ENCODE measurements at regions not wholly inside any gene's neighbourhood (a gene's known extent, or its start where the extent isn't known, plus 50 kb on each side); places are given as distances from the start of the nearest gene placed in this dataset.
A peak's percentile ranks its signal among the peaks of the same experiment; 100 is the strongest.

- Histone ChIP-seq H3K9me3 (ENCODE audit: control insufficient read depth, insufficient read depth, low read depth, low read length) (no peaks in the 10 kb centered on the region), H3K27ac (ENCODE audit: extremely low read depth, low read depth, low read length) (no peak overlapping the region), H3K4me1 (ENCODE audit: control insufficient read depth, insufficient read depth, low read length) (no peaks in the 10 kb centered on the region), H3K4me3 (ENCODE audit: low read depth, low read length) (no peak overlapping the region), H3K36me3 (ENCODE audit: control insufficient read depth in 2 of 2, insufficient read depth in 1 of 2, low read length in 2 of 2) (no peaks in the 10 kb centered on the region)
- TF ChIP-seq ZNF654 (tag by site-specific recombination; IDR thresholded peaks at IDR 0.05; ENCODE audit: low read depth) (peak; percentile 42), GLIS2 (tag by site-specific recombination; IDR thresholded peaks at IDR 0.05) (no peak), GFI1B (tag by site-specific recombination; IDR thresholded peaks at IDR 0.05) (no peak)
- ChIA-PET POLR2A (no interaction called here), CTCF (interaction anchor here (0.6 to 1.4 kb wide), 11 partner anchors 9 to 922 kb away, joined by 3 to 7 read pairs (median 3); no protein-coding TSS in a partner anchor)
These were observed 67.7 kb upstream of the SRSF6 start for GRCh38 chr20:43389839-43390626.

GRCh38 chr20:43389211-43389610, 68.5 kb upstream of the SRSF6 start:
- Histone ChIP-seq H3K4me1 (ENCODE audit: control insufficient read depth, insufficient read depth, low read length) (no peaks in the 10 kb centered on the region), H3K4me3 (ENCODE audit: low read depth, low read length) (no peak overlapping the region), H3K27ac (ENCODE audit: extremely low read depth, low read depth, low read length) (no peak overlapping the region), H3K36me3 (ENCODE audit: control insufficient read depth in 2 of 2, insufficient read depth in 1 of 2, low read length in 2 of 2) (no peaks in the 10 kb centered on the region), H3K9me3 (ENCODE audit: control insufficient read depth, insufficient read depth, low read depth, low read length) (no peaks in the 10 kb centered on the region)
- ChIA-PET CTCF (interaction anchor here (1.2 kb wide), 1 partner anchor 8 kb away, joined by 3 read pairs; no protein-coding TSS in a partner anchor), POLR2A (no interaction called here)
- TF ChIP-seq, protein P1, sequence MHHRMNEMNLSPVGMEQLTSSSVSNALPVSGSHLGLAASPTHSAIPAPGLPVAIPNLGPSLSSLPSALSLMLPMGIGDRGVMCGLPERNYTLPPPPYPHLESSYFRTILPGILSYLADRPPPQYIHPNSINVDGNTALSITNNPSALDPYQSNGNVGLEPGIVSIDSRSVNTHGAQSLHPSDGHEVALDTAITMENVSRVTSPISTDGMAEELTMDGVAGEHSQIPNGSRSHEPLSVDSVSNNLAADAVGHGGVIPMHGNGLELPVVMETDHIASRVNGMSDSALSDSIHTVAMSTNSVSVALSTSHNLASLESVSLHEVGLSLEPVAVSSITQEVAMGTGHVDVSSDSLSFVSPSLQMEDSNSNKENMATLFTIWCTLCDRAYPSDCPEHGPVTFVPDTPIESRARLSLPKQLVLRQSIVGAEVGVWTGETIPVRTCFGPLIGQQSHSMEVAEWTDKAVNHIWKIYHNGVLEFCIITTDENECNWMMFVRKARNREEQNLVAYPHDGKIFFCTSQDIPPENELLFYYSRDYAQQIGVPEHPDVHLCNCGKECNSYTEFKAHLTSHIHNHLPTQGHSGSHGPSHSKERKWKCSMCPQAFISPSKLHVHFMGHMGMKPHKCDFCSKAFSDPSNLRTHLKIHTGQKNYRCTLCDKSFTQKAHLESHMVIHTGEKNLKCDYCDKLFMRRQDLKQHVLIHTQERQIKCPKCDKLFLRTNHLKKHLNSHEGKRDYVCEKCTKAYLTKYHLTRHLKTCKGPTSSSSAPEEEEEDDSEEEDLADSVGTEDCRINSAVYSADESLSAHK (tag by site-specific recombination; IDR thresholded peaks at IDR 0.05) = no peak
- no peak for TF ChIP-seq ZNF677 (tag by site-specific recombination; IDR thresholded peaks at IDR 0.05)
- no peak for TF ChIP-seq ZNF830 (tag by site-specific recombination; IDR thresholded peaks at IDR 0.05; ENCODE audit: low read depth)

- POLR2A ChIA-PET = no interaction called here
- Histone ChIP-seq H3K4me3 (ENCODE audit: low read depth, low read length) (no peak overlapping the region), H3K27ac (ENCODE audit: extremely low read depth, low read depth, low read length) (no peak overlapping the region), H3K4me1 (ENCODE audit: control insufficient read depth, insufficient read depth, low read length) (no peaks in the 10 kb centered on the region), H3K36me3 (ENCODE audit: control insufficient read depth in 2 of 2, insufficient read depth in 1 of 2, low read length in 2 of 2) (no peaks in the 10 kb centered on the region), H3K9me3 (ENCODE audit: control insufficient read depth, insufficient read depth, low read depth, low read length) (no peaks in the 10 kb centered on the region)
- no peak for TF ChIP-seq ZNF791 (tag by site-specific recombination; IDR thresholded peaks at IDR 0.05)
- no peak for TF ChIP-seq ZNF404 (tag by site-specific recombination; IDR thresholded peaks at IDR 0.05)
- TF ChIP-seq, protein P2, sequence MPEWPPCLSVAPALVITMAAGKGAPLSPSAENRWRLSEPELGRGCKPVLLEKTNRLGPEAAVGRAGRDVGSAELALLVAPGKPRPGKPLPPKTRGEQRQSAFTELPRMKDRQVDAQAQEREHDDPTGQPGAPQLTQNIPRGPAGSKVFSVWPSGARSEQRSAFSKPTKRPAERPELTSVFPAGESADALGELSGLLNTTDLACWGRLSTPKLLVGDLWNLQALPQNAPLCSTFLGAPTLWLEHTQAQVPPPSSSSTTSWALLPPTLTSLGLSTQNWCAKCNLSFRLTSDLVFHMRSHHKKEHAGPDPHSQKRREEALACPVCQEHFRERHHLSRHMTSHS (tag by site-specific recombination; IDR thresholded peaks at IDR 0.05) = no peak
- no peak for TF ChIP-seq ZNF114 (tag by site-specific recombination; IDR thresholded peaks at IDR 0.05)
- no peak for TF ChIP-seq ZBTB17 (tag by site-specific recombination; IDR thresholded peaks at IDR 0.05)
- TF ChIP-seq, protein P1 (tag by site-specific recombination; IDR thresholded peaks at IDR 0.05) = no peak
- no peak for TF ChIP-seq ZNF76 (tag by site-specific recombination; IDR thresholded peaks at IDR 0.05; ENCODE audit: borderline replicate concordance, low read depth)
- TF ChIP-seq HOXC10 (CRISPR knock-in tag; IDR thresholded peaks at IDR 0.05) = no peak
- TF ChIP-seq ZNF830 (tag by site-specific recombination; IDR thresholded peaks at IDR 0.05; ENCODE audit: low read depth) = no peak
- no peak for TF ChIP-seq ZNF391 (tag by site-specific recombination; IDR thresholded peaks at IDR 0.05; ENCODE audit: borderline replicate concordance, low read depth)
- no peak for TF ChIP-seq ZEB2 (tag by site-specific recombination; IDR thresholded peaks at IDR 0.05)
- no peak for TF ChIP-seq GLIS1 (tag by site-specific recombination; IDR thresholded peaks at IDR 0.05)
- CTCF ChIA-PET = interaction anchor here (0.6 kb wide), 1 partner anchor 1058 kb away, joined by 4 read pairs; no protein-coding TSS in a partner anchor
These were observed 69.3 kb upstream of the SRSF6 start for GRCh38 chr20:43388268-43389002.

All from HEK293 (cell line).